A549 (cell line): ENCODE measurements at regions not wholly inside any gene's neighbourhood (a gene's known extent, or its start where the extent isn't known, plus 50 kb on each side); places are given as distances from the start of the nearest gene placed in this dataset.
"Not testable (repeated sequence)": the region's sequence is repeated elsewhere in the genome, so short reads cannot be mapped to it uniquely, and the experiment has no call there.

Source experiments
- ATAC-seq, 2 experiments: fragments of 200-7000 bp in 1 of 2; fragments of >200 bp in 1 of 2; cut with Nextera tagmentation in 1 of 2; cut with Tn5 transposase in 1 of 2; 3 replicates each; pipeline versions ENCODE4 v1.8.0 to v1.9.1; 2018 to 2020; ENCODE audit warnings: mild to moderate bottlenecking in 1 of 2, moderate library complexity in 1 of 2
- CTCF ChIA-PET: fragments of 300-600 bp; sonication (Branson Sonifier 250); formaldehyde crosslinking; extraction: SDS; loops from one replicate; lab custom pipeline; 2021; ENCODE audit warnings: antibody characterized with exemption, inconsistent platforms; lab: Yijun Ruan, JAX
- POLR2A ChIA-PET: fragments of 350-600 bp; formaldehyde crosslinking; extraction: SDS; loops from one replicate; lab custom pipeline; 2021; ENCODE audit warnings: antibody characterized with exemption, inconsistent platforms; lab: Yijun Ruan, JAX
- DNase-seq, 2 experiments: peaks; one replicate each; pipeline versions ENCODE4 v3.0.0 to v3.0.0-alpha.2; 2011 to 2016; ENCODE audit warnings: low read depth in 1 of 2, low spot score in 1 of 2
- FAIRE-seq: peaks from 2 replicates; lab custom pipeline; 2011; peaks lifted over from hg19 to GRCh38; lab: Jason Lieb, UNC
- H3K27ac ChIP-seq, 2 experiments: fragments of >200 bp; sonication (Bioruptor Twin); formaldehyde crosslinking; 3 replicates each; pipeline ENCODE4 v1.5.1; 2016 to 2017
- H3K4me1 ChIP-seq: fragments of >200 bp; sonication (Bioruptor Twin); formaldehyde crosslinking; 3 replicates; pipeline ENCODE4 v1.6.1; 2016
- H3K4me2 ChIP-seq: fragments of >200 bp; sonication (Bioruptor Twin); formaldehyde crosslinking; 3 replicates; pipeline ENCODE4 v1.6.1; 2016
- H3K4me3 ChIP-seq: fragments of >200 bp; sonication (Bioruptor Twin); formaldehyde crosslinking; 3 replicates; pipeline ENCODE4 v1.5.1; 2016
- H3K9me3 ChIP-seq: fragments of >200 bp; sonication (Bioruptor Twin); formaldehyde crosslinking; 3 replicates; pipeline ENCODE4 v1.6.1; 2016
- WGBS: methylation state at CpG from one replicate; pipeline ENCODE4 v1.1.6; 2017; ENCODE audit errors: missing lambda C conversion rate; 5-methylcytosine and 5-hydroxymethylcytosine counted together

GRCh38 chr1:83263808-83264207 is 735.1 kb downstream of the TTLL7 start:
- H3K4me3 ChIP-seq, ATAC-seq, CTCF ChIA-PET, H3K4me2 ChIP-seq, H3K9me3 ChIP-seq, POLR2A ChIA-PET, DNase-seq, FAIRE-seq, H3K4me1 ChIP-seq, H3K27ac ChIP-seq: not testable (repeated sequence)
- WGBS = 55% methylated on average over 12 of the region's 14 CpGs

GRCh38 chr1:83251687-83252086 is 747.2 kb downstream of the TTLL7 start:
- H3K4me2 ChIP-seq, ATAC-seq, CTCF ChIA-PET, H3K4me1 ChIP-seq, POLR2A ChIA-PET, DNase-seq, H3K27ac ChIP-seq, H3K9me3 ChIP-seq, FAIRE-seq, H3K4me3 ChIP-seq: not testable (repeated sequence)
- 46% methylated on average over 4 of the region's 4 CpGs for WGBS

- H3K4me2 ChIP-seq, DNase-seq, H3K4me3 ChIP-seq, H3K4me1 ChIP-seq, H3K27ac ChIP-seq, FAIRE-seq, POLR2A ChIA-PET, H3K9me3 ChIP-seq, CTCF ChIA-PET, ATAC-seq: not testable (repeated sequence)
- WGBS = 6% methylated on average over 3 of the region's 3 CpGs
Measured at GRCh38 chr1:83246780-83247179, 752.2 kb downstream of the TTLL7 start.

- DNase-seq, CTCF ChIA-PET, H3K4me1 ChIP-seq, ATAC-seq, H3K9me3 ChIP-seq, H3K4me2 ChIP-seq, POLR2A ChIA-PET, FAIRE-seq, H3K27ac ChIP-seq, H3K4me3 ChIP-seq: not testable (repeated sequence)
Measured at GRCh38 chr1:83244832-83245231, 754.1 kb downstream of the TTLL7 start.

- POLR2A ChIA-PET, H3K4me3 ChIP-seq, H3K4me2 ChIP-seq: not testable (repeated sequence)
Measured at GRCh38 chr1:83239568-83239967, 759.4 kb downstream of the TTLL7 start.

GRCh38 chr1:83238654-83239053 is 760.3 kb downstream of the TTLL7 start:
- not testable (repeated sequence) for ATAC-seq

More at GRCh38 chr1:83239568-83239967, 759.4 kb downstream of the TTLL7 start:
- DNase-seq, H3K27ac ChIP-seq, H3K4me1 ChIP-seq, FAIRE-seq, ATAC-seq, CTCF ChIA-PET, H3K9me3 ChIP-seq: not testable (repeated sequence)

GRCh38 chr1:83219788-83220187 is 779.1 kb downstream of the TTLL7 start:
- H3K4me3 ChIP-seq, DNase-seq, H3K4me2 ChIP-seq, CTCF ChIA-PET, FAIRE-seq, H3K9me3 ChIP-seq, POLR2A ChIA-PET, H3K4me1 ChIP-seq, ATAC-seq, H3K27ac ChIP-seq: not testable (repeated sequence)

More at GRCh38 chr1:83238654-83239053, 760.3 kb downstream of the TTLL7 start:
- H3K27ac ChIP-seq, H3K4me1 ChIP-seq, FAIRE-seq, H3K4me3 ChIP-seq, CTCF ChIA-PET, H3K9me3 ChIP-seq, H3K4me2 ChIP-seq, POLR2A ChIA-PET, DNase-seq: not testable (repeated sequence)

GRCh38 chr1:83218036-83218716 is 780.8 kb downstream of the TTLL7 start:
- H3K4me1 ChIP-seq, POLR2A ChIA-PET, H3K4me2 ChIP-seq, DNase-seq, H3K27ac ChIP-seq, CTCF ChIA-PET, FAIRE-seq, H3K9me3 ChIP-seq, ATAC-seq, H3K4me3 ChIP-seq: not testable (repeated sequence)
- 7% methylated on average over 5 of the region's 5 CpGs for WGBS

GRCh38 chr1:83214317-83214716 is 784.6 kb downstream of the TTLL7 start:
- H3K4me2 ChIP-seq, H3K27ac ChIP-seq, H3K4me3 ChIP-seq, H3K9me3 ChIP-seq, ATAC-seq, CTCF ChIA-PET, POLR2A ChIA-PET, FAIRE-seq, DNase-seq, H3K4me1 ChIP-seq: not testable (repeated sequence)

GRCh38 chr1:83213648-83214047 is 785.3 kb downstream of the TTLL7 start:
- ATAC-seq, H3K9me3 ChIP-seq, H3K27ac ChIP-seq, H3K4me3 ChIP-seq, H3K4me2 ChIP-seq, DNase-seq, FAIRE-seq, H3K4me1 ChIP-seq, CTCF ChIA-PET, POLR2A ChIA-PET: not testable (repeated sequence)
- 13% methylated on average over 3 of the region's 3 CpGs for WGBS

- H3K27ac ChIP-seq, ATAC-seq, H3K9me3 ChIP-seq, DNase-seq, H3K4me3 ChIP-seq, CTCF ChIA-PET, FAIRE-seq, H3K4me1 ChIP-seq, H3K4me2 ChIP-seq, POLR2A ChIA-PET: not testable (repeated sequence)
Measured at GRCh38 chr1:83212033-83212432, 786.9 kb downstream of the TTLL7 start.

GRCh38 chr1:83208540-83208939 is 790.4 kb downstream of the TTLL7 start:
- FAIRE-seq, H3K4me3 ChIP-seq, H3K4me1 ChIP-seq, POLR2A ChIA-PET, CTCF ChIA-PET, DNase-seq, ATAC-seq, H3K4me2 ChIP-seq, H3K9me3 ChIP-seq, H3K27ac ChIP-seq: not testable (repeated sequence)
- 17% methylated on average over 4 of the region's 4 CpGs for WGBS
